Activated T-helper 1 cell treated with anti-CD3 and anti-CD28 coated beads, Interleukin-12 subunit alpha, Interleukin-12 subunit beta, Interleukin-2, Interleukin-4 antibody, amounts not matched to agents 30 ng/mL and 10 ng/mL and 1 ng/mL, durations not matched to agents 14 hours and 24 hours and 36 hours (primary cell): ENCODE measurements at regions not wholly inside any gene's neighbourhood (a gene's known extent, or its start where the extent isn't known, plus 50 kb on each side); places are given as distances from the start of the nearest gene placed in this dataset.
"Not testable (repeated sequence)": the region's sequence is repeated elsewhere in the genome, so short reads cannot be mapped to it uniquely, and the experiment has no call there.

Experiments used
- DNase-seq: peaks from one replicate; pipeline ENCODE4 v3.0.0; 2021; ENCODE audit warnings: low spot score
- H3K27ac Mint-ChIP-seq: one replicate; pipeline ENCODE4 v1.8.0; 2021; ENCODE audit warnings: mild to moderate bottlenecking, mixed read lengths
- H3K27me3 Mint-ChIP-seq: one replicate; pipeline ENCODE4 v1.8.0; 2022; ENCODE audit warnings: mild to moderate bottlenecking, moderate library complexity, mixed read lengths; ENCODE audit not compliant: insufficient read depth
- H3K36me3 Mint-ChIP-seq: one replicate; pipeline ENCODE4 v1.8.0; 2021; ENCODE audit warnings: low read depth, mixed read lengths
- H3K4me1 Mint-ChIP-seq: one replicate; pipeline ENCODE4 v1.8.0; 2021; ENCODE audit warnings: low read depth, mixed read lengths
- H3K4me3 Mint-ChIP-seq: one replicate; pipeline ENCODE4 v1.8.0; 2021; ENCODE audit warnings: mild to moderate bottlenecking, moderate library complexity, mixed read lengths
- H3K9me3 Mint-ChIP-seq: one replicate; pipeline ENCODE4 v1.8.0; 2021; ENCODE audit warnings: mixed read lengths
- intact Hi-C: fragments of 100-400 bp; cut with micrococcal nuclease; formaldehyde crosslinking; loops from one replicate; pipeline ENCODE4 v1.15.1; 2024

GRCh38 chr11:79522626-79523025 is 81.8 kb upstream of the TENM4 start:
- Mint-ChIP-seq H3K4me3 (no peak overlapping the region), H3K27me3 (no peaks in the 10 kb centered on the region), H3K4me1 (no peaks in the 10 kb centered on the region), H3K27ac (no peak overlapping the region), H3K9me3 (peaks cover 3% of the 10 kb centered on the region), H3K36me3 (no peaks in the 10 kb centered on the region)
- DNase-seq: no peak
- intact Hi-C loops: no loop called here

GRCh38 chr11:79520086-79520485 is 79.3 kb upstream of the TENM4 start:
- Mint-ChIP-seq H3K36me3 (no peaks in the 10 kb centered on the region), H3K27ac (no peak overlapping the region), H3K27me3 (no peaks in the 10 kb centered on the region), H3K4me3 (no peak overlapping the region), H3K4me1 (no peaks in the 10 kb centered on the region), H3K9me3 (peaks cover 3% of the 10 kb centered on the region)
- intact Hi-C loops: no loop called here
- no peak for DNase-seq

GRCh38 chr11:79515781-79516180 is 75.0 kb upstream of the TENM4 start:
- H3K27ac Mint-ChIP-seq: no peak overlapping the region
- no peak overlapping the region for H3K4me3 Mint-ChIP-seq
- no peaks in the 10 kb centered on the region for H3K36me3 Mint-ChIP-seq
- H3K9me3 Mint-ChIP-seq: peaks cover 3% of the 10 kb centered on the region
- DNase-seq: no peak
- no peaks in the 10 kb centered on the region for H3K27me3 Mint-ChIP-seq
- no peaks in the 10 kb centered on the region for H3K4me1 Mint-ChIP-seq
- intact Hi-C loops: no loop called here

- Mint-ChIP-seq H3K36me3 (no peaks in the 10 kb centered on the region), H3K27me3 (no peaks in the 10 kb centered on the region), H3K27ac (no peak overlapping the region), H3K9me3 (no peaks in the 10 kb centered on the region), H3K4me1 (no peaks in the 10 kb centered on the region), H3K4me3 (no peak overlapping the region)
- intact Hi-C loops: no loop called here
- DNase-seq: no peak
Observed at GRCh38 chr11:79514695-79515094, 73.9 kb upstream of the TENM4 start.

- Mint-ChIP-seq H3K36me3 (no peaks in the 10 kb centered on the region), H3K9me3 (no peaks in the 10 kb centered on the region), H3K27me3 (no peaks in the 10 kb centered on the region), H3K4me3 (no peak overlapping the region), H3K27ac (no peak overlapping the region), H3K4me1 (no peaks in the 10 kb centered on the region)
- no peak for DNase-seq
- intact Hi-C loops: no loop called here
Observed at GRCh38 chr11:79514290-79514689, 73.5 kb upstream of the TENM4 start.

GRCh38 chr11:79512706-79513469 is 72.1 kb upstream of the TENM4 start:
- Mint-ChIP-seq H3K27me3 (no peaks in the 10 kb centered on the region), H3K9me3 (no peaks in the 10 kb centered on the region), H3K4me3 (no peak overlapping the region), H3K27ac (no peak overlapping the region), H3K4me1 (no peaks in the 10 kb centered on the region), H3K36me3 (no peaks in the 10 kb centered on the region)
- DNase-seq: no peak
- intact Hi-C loops: no loop called here

GRCh38 chr11:79510960-79511359 is 70.1 kb upstream of the TENM4 start:
- Mint-ChIP-seq H3K36me3 (no peaks in the 10 kb centered on the region), H3K27me3 (no peaks in the 10 kb centered on the region), H3K4me1 (no peaks in the 10 kb centered on the region), H3K27ac (no peak overlapping the region), H3K9me3 (no peaks in the 10 kb centered on the region), H3K4me3 (no peak overlapping the region)
- no peak for DNase-seq
- intact Hi-C loops: no loop called here

GRCh38 chr11:79508461-79508860 is 67.6 kb upstream of the TENM4 start:
- intact Hi-C loops: no loop called here
- DNase-seq: no peak
- no peak overlapping the region for H3K27ac Mint-ChIP-seq
- H3K4me3 Mint-ChIP-seq: no peak overlapping the region
- H3K36me3 Mint-ChIP-seq: no peaks in the 10 kb centered on the region
- no peaks in the 10 kb centered on the region for H3K9me3 Mint-ChIP-seq
- H3K4me1 Mint-ChIP-seq: no peaks in the 10 kb centered on the region
- no peaks in the 10 kb centered on the region for H3K27me3 Mint-ChIP-seq

- H3K4me3 Mint-ChIP-seq: no peak overlapping the region
- H3K27ac Mint-ChIP-seq: no peak overlapping the region
- DNase-seq: no peak
- H3K27me3 Mint-ChIP-seq: no peaks in the 10 kb centered on the region
- no peaks in the 10 kb centered on the region for H3K36me3 Mint-ChIP-seq
- no peaks in the 10 kb centered on the region for H3K4me1 Mint-ChIP-seq
- H3K9me3 Mint-ChIP-seq: no peaks in the 10 kb centered on the region
- intact Hi-C loops: no loop called here
Observed at GRCh38 chr11:79507706-79508105, 66.9 kb upstream of the TENM4 start.

- H3K27me3 Mint-ChIP-seq: no peaks in the 10 kb centered on the region
- no peak overlapping the region for H3K4me3 Mint-ChIP-seq
- intact Hi-C loops: no loop called here
- no peaks in the 10 kb centered on the region for H3K9me3 Mint-ChIP-seq
- no peaks in the 10 kb centered on the region for H3K4me1 Mint-ChIP-seq
- H3K36me3 Mint-ChIP-seq: no peaks in the 10 kb centered on the region
- no peak for DNase-seq
- no peak overlapping the region for H3K27ac Mint-ChIP-seq
Observed at GRCh38 chr11:79506734-79507344, 66.0 kb upstream of the TENM4 start.

GRCh38 chr11:79506124-79506523 is 65.3 kb upstream of the TENM4 start:
- Mint-ChIP-seq H3K9me3 (no peaks in the 10 kb centered on the region), H3K27ac (no peak overlapping the region), H3K36me3 (no peaks in the 10 kb centered on the region), H3K27me3 (no peaks in the 10 kb centered on the region), H3K4me3 (no peak overlapping the region), H3K4me1 (no peaks in the 10 kb centered on the region)
- intact Hi-C loops: no loop called here
- DNase-seq: no peak

- H3K27me3 Mint-ChIP-seq: no peaks in the 10 kb centered on the region
- intact Hi-C loops: no loop called here
- no peaks in the 10 kb centered on the region for H3K36me3 Mint-ChIP-seq
- no peak overlapping the region for H3K27ac Mint-ChIP-seq
- DNase-seq: no peak
- no peaks in the 10 kb centered on the region for H3K4me1 Mint-ChIP-seq
- no peak overlapping the region for H3K4me3 Mint-ChIP-seq
- H3K9me3 Mint-ChIP-seq: no peaks in the 10 kb centered on the region
Observed at GRCh38 chr11:79503028-79503427, 62.2 kb upstream of the TENM4 start.

GRCh38 chr11:79501707-79502106 is 60.9 kb upstream of the TENM4 start:
- H3K4me1 Mint-ChIP-seq: no peaks in the 10 kb centered on the region
- no peak overlapping the region for H3K27ac Mint-ChIP-seq
- intact Hi-C loops: no loop called here
- peaks cover 1% of the 10 kb centered on the region for H3K27me3 Mint-ChIP-seq
- no peaks in the 10 kb centered on the region for H3K36me3 Mint-ChIP-seq
- no peaks in the 10 kb centered on the region for H3K9me3 Mint-ChIP-seq
- no peak for DNase-seq
- H3K4me3 Mint-ChIP-seq: no peak overlapping the region

GRCh38 chr11:79499929-79500328 is 59.1 kb upstream of the TENM4 start:
- H3K27me3 Mint-ChIP-seq, DNase-seq, H3K36me3 Mint-ChIP-seq, intact Hi-C loops, H3K4me1 Mint-ChIP-seq, H3K9me3 Mint-ChIP-seq, H3K27ac Mint-ChIP-seq, H3K4me3 Mint-ChIP-seq: not testable (repeated sequence)
